ENCODE measurements at regions not wholly inside any gene's neighbourhood (a gene's known extent, or its start where the extent isn't known, plus 50 kb on each side); places are given as distances from the start of the nearest gene placed in this dataset.
A peak's percentile ranks its signal among the peaks of the same experiment; 100 is the strongest.
"Not testable (repeated sequence)": the region's sequence is repeated elsewhere in the genome, so short reads cannot be mapped to it uniquely, and the experiment has no call there.

DNA sequence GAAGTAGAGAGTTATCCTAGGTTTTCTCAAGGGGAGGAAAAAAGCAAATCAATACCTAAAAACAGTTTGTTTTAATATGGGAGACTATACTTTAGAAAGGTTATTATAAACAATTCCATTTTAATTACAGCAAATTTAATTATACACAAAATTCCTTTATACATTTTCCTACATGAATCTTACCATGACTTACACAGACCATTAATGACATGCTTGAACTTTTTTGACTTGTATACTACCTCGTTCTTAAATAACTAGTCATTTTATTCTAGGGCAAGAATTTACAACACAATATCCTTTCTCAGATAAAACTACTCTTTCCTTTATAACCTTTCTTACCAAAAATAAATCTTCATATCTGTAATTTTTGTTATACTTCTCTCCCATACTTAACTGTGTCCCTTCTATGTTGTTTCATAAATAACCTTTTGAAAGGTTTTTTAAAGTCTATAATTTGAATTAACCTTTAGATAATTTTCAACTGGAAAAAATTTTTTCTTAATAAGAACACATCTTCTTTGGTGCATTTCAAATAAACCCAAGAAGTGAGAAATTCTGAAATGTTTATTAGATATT lies 729.4 kb downstream of the TENT5A start:
- Histone ChIP-seq H3K9ac (ENCODE audit: insufficient read depth in 1 of 2, low read length in 2 of 2) (no peak overlapping the region), H3K4me1 (ENCODE audit: control insufficient read depth in 5 of 5, insufficient read depth in 5 of 5, low read length in 5 of 5) (no peaks in the 10 kb centered on the region), H3K27ac (ENCODE audit: low read depth in 1 of 2, low read length in 1 of 2) (no peak overlapping the region), H3K27me3 (ENCODE audit: control insufficient read depth in 3 of 3, insufficient read depth in 3 of 3, low read length in 2 of 3) (no peaks in the 10 kb centered on the region), H3K4me3 (no peak overlapping the region), H3K36me3 (ENCODE audit: control insufficient read depth in 4 of 4, insufficient read depth in 4 of 4, low read length in 4 of 4) (no peaks in the 10 kb centered on the region), H3K9me3 (ENCODE audit: control insufficient read depth in 4 of 4, insufficient read depth in 3 of 4, low read length in 3 of 4) (peaks cover 2 to 11% (median 4%) of the 10 kb centered on the region in 4 donors)
- TF ChIP-seq CTCF (IDR thresholded peaks at IDR 0.05; ENCODE audit: control extremely low read depth, extremely low read depth), result no peak
- DNase-seq, result peak in 1 of 3 donors; percentile 8
- ATAC-seq (ENCODE audit: insufficient read depth, low FRiP score), result no peak
- 65 to 69% methylated on average over 1 of the region's 1 CpG for WGBS, 2 donors

DNA sequence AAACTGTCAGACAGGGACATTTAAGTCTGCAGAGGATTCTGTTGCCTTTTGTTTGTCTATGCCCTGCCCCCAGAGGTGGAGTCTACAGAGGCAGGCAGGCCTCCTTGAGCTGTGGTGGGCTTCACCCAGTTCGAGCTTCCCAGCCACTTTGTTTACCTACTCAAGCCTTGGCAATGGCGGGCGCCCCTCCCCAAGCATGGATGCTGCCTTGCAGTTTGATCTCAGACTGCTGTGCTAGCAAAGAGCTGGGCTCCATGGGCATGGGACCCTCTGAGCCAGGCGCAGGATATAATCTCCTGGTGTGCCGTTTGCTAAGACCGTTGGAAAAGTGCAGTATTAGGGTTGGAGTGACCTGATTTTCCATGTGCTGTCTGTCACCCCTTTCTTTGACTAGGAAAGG lies 734.9 kb downstream of the TENT5A start:
- 90 to 95% methylated on average over 6 of the region's 6 CpGs for WGBS, 2 donors
- not testable (repeated sequence) for H3K4me3 ChIP-seq; H3K27me3 ChIP-seq (ENCODE audit: control insufficient read depth in 3 of 3, insufficient read depth in 3 of 3, low read length in 2 of 3); H3K27ac ChIP-seq (ENCODE audit: low read depth in 1 of 2, low read length in 1 of 2); ATAC-seq (ENCODE audit: insufficient read depth, low FRiP score); H3K4me1 ChIP-seq (ENCODE audit: control insufficient read depth in 5 of 5, insufficient read depth in 5 of 5, low read length in 5 of 5); DNase-seq; H3K9ac ChIP-seq (ENCODE audit: insufficient read depth in 1 of 2, low read length in 2 of 2); H3K36me3 ChIP-seq (ENCODE audit: control insufficient read depth in 4 of 4, insufficient read depth in 4 of 4, low read length in 4 of 4)
- peaks cover under 1 to 13% (median 6%) of the 10 kb centered on the region in 4 donors for H3K9me3 ChIP-seq (ENCODE audit: control insufficient read depth in 4 of 4, insufficient read depth in 3 of 4, low read length in 3 of 4)

- Histone ChIP-seq H3K4me1 (ENCODE audit: control insufficient read depth in 5 of 5, insufficient read depth in 5 of 5, low read length in 5 of 5) (no peaks in the 10 kb centered on the region), H3K9me3 (ENCODE audit: control insufficient read depth in 4 of 4, insufficient read depth in 3 of 4, low read length in 3 of 4) (peaks cover 0 to 7% (median 2%) of the 10 kb centered on the region in 4 donors), H3K36me3 (ENCODE audit: control insufficient read depth in 4 of 4, insufficient read depth in 4 of 4, low read length in 4 of 4) (no peaks in the 10 kb centered on the region), H3K27ac (ENCODE audit: low read depth in 1 of 2, low read length in 1 of 2) (no peak overlapping the region), H3K27me3 (ENCODE audit: control insufficient read depth in 3 of 3, insufficient read depth in 3 of 3, low read length in 2 of 3) (no peaks in the 10 kb centered on the region), H3K4me3 (no peak overlapping the region), H3K9ac (ENCODE audit: insufficient read depth in 1 of 2, low read length in 2 of 2) (no peak overlapping the region)
- ATAC-seq (ENCODE audit: insufficient read depth, low FRiP score), result no peak
- DNase-seq, result no peak
- no peak for TF ChIP-seq CTCF (IDR thresholded peaks at IDR 0.05; ENCODE audit: control extremely low read depth, extremely low read depth)
Observed at GRCh38 chr6:81003894-81004293, 748.6 kb downstream of the TENT5A start.

DNA sequence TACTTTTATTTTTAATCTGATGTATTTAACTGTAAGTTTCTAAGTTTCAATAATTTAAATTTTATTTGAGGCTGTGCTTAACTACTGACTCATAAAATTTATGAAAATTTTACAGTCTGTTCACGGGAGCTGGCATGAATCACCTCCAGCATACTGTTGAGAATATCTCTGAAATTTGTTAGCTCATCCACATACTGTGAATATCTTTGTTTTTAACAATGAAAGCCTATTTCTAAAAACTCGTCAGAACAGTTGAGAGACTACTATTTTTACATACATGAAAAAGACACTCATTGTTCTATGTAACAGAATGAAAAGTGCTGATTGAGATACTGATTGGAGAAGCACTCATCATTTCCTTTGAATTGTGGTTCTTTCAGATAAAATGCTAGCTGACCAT lies 749.3 kb downstream of the TENT5A start:
- no peak for ATAC-seq (ENCODE audit: insufficient read depth, low FRiP score)
- H3K27me3 ChIP-seq (ENCODE audit: control insufficient read depth in 3 of 3, insufficient read depth in 3 of 3, low read length in 2 of 3), result no peaks in the 10 kb centered on the region
- 74 to 81% methylated on average over 2 of the region's 2 CpGs for WGBS, 2 donors

More for the DNA sequence above, 749.3 kb downstream of the TENT5A start:
- no peak overlapping the region for H3K4me3 ChIP-seq
- peaks cover 0 to 7% (median 2%) of the 10 kb centered on the region in 4 donors for H3K9me3 ChIP-seq (ENCODE audit: control insufficient read depth in 4 of 4, insufficient read depth in 3 of 4, low read length in 3 of 4)
- H3K4me1 ChIP-seq (ENCODE audit: control insufficient read depth in 5 of 5, insufficient read depth in 5 of 5, low read length in 5 of 5), result no peaks in the 10 kb centered on the region
- TF ChIP-seq CTCF (IDR thresholded peaks at IDR 0.05; ENCODE audit: control extremely low read depth, extremely low read depth), result no peak
- no peaks in the 10 kb centered on the region for H3K36me3 ChIP-seq (ENCODE audit: control insufficient read depth in 4 of 4, insufficient read depth in 4 of 4, low read length in 4 of 4)
- DNase-seq, result no peak
- no peak overlapping the region for H3K9ac ChIP-seq (ENCODE audit: insufficient read depth in 1 of 2, low read length in 2 of 2)
- H3K27ac ChIP-seq (ENCODE audit: low read depth in 1 of 2, low read length in 1 of 2), result no peak overlapping the region

Data from lung (tissue), 11 donors.